HUDEP-2 (cell line): ENCODE measurements at regions not wholly inside any gene's neighbourhood (a gene's known extent, or its start where the extent isn't known, plus 50 kb on each side); places are given as distances from the start of the nearest gene placed in this dataset.
"Not testable (repeated sequence)": the region's sequence is repeated elsewhere in the genome, so short reads cannot be mapped to it uniquely, and the experiment has no call there.

Source experiments
- DNase-seq, 76 experiments: peaks; one replicate each; lab custom pipeline; 2025; ENCODE audit not compliant: unreplicated experiment in 76 of 76; lab: John Stamatoyannopoulos, UW

DNA sequence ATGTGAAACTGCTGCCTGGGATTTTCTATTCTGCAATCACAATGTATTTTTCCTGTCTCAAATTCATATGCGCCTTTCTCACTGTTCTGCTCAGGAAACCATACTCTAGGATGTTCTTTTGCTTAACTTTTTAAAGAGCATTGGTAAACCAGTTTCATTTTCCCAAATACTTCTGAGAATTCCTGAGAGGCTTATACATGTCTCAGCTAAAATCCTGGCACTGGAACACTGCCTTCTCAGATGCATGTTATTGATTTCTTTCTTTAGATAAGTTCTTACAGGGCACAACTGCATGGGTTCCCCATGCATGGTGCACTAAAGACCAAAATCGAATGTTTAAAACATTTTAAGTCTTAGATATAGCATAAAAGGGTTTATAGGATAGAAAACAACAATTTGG lies 178.3 kb upstream of the PLSCR5 start:
- DNase-seq, result no peak

DNA sequence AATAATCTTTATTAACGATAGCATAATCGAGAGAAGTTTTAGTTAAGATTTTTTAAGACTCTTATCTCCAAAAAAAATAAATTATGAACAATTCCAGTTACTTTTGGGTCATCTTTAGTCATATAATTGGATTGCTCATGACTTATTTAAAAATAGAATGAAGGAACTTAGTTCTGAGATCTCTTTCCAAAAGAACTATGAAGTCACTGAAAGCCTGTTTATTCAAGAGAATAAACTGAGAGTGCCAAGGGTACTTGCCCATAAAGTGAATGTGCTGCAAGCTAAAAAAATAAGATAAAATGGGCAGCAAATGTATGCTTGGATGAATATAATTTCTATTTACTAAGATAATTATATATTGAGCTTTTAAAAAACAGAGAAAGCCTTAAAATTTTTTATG lies 176.5 kb upstream of the PLSCR5 start:
- no peak for DNase-seq

DNA sequence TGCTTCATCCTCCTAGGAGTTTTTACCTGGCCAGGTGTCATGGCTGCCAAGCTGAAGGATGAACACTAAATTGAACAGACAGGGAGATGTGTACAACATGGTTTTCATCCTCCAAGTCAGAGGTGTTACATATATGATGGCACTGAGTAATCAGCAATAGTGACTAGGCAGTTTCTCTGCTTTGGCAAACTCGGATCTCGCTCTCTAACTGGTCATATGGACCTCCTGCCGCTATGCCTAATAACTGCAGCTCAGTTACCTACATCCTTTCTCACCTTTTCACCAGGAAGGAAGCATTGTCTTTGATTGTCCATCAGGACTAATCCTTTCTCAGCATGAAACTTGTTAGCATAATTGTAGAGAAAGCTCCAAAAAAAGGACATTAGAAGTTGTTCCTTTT lies 175.9 kb upstream of the PLSCR5 start:
- no peak for DNase-seq

DNA sequence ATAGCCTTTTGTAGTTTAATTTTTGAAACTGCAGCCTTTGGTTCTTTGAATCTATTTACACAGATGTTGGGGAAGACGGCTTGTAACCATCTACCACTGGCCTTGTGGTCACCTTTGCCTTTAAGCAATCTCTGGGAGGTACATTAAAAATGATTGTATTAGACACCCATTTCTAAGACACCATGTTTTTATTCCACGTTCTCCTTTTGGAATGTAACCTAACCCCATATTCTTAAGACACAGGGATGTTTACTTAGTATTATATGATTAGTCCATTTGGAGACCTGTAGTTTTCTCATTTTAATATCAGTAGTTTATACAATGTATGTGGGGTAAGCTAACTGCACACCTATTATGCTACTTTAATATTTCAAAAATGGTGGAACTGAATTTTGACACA lies 175.1 kb upstream of the PLSCR5 start:
- no peak for DNase-seq

DNA sequence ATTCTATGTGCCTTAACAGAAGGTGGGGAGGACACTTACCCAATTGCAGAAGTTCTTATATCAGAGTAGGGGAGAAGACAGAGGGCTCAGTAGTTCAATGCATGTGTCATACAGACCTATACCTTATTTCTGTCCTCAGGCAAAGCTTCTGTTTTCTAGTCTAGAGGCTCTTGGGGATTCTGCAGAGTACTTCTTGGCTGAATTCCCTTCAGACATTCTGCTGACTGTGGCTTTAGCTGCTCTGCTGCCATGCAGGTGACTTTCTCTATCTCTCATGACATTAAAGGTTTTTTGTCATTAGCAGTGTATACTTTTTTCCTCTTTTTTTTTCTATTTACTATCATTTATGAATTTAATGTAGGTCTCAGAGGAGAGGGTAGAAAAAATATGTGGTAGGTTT lies 172.8 kb upstream of the PLSCR5 start:
- no peak for DNase-seq

DNA sequence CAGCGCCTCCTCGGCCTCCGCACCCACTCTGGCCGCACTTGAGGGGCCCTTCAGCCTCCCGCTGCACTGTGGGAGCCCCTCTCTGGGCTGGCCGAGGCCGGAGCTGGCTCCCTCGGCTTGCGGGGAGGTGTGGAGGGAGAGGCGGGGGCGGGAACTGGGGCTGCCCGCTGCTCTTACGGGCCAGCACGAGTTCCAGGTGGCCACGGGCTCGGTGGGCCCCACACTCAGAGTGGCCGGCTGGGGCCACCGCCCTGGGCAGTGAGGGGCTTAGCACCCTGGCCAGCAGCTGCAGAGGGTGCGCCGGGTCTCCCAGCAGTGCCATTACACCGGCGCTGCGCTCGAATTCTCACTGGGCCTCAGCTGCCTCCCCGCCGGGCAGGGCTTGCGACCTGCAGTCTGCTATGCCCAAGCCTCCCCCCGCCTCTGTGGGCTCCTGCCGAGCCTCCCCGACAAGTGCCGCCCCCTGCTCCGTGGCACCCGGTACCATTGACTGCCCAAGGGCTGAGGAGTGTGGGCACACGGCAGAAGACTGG lies 167.1 kb upstream of the PLSCR5 start:
- no peak for DNase-seq

DNA sequence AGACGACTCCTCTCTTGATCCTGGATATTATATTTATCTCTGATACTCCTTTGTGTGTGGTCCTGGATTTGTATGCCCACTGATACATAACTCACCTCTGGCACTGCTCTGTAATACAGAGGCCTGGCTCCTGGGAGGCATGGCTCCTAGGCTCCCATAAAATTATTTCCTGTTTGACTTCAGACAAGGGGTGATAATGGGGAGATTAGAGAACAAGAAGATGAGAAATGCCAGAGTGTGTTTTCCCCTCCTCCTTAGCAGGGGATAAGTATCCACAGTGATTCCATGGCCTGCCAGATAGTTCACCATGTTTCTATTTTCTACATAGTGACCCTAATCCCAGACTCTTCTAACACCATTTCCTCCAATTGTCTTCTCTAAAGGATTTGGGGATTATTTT lies 165.7 kb upstream of the PLSCR5 start:
- no peak for DNase-seq

DNA sequence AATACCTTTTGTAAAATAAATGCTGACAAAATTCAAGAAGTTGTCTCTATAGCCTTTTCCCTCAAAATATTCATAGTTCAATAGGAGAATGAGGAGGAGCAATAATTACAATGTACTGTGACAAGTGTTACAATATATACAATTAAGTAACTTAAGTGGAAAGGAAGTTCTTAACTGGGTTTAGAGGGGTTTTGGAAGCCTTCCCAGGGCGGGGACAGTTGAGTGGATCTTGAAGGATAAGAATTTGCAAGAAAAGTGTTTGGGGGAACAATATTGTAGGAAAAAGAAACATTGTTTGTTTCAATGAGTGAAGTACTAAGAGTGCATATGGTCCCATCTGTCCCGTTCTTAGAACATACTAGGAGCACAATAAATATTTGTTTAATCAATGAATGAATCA lies 165.2 kb upstream of the PLSCR5 start:
- no peak for DNase-seq

DNA sequence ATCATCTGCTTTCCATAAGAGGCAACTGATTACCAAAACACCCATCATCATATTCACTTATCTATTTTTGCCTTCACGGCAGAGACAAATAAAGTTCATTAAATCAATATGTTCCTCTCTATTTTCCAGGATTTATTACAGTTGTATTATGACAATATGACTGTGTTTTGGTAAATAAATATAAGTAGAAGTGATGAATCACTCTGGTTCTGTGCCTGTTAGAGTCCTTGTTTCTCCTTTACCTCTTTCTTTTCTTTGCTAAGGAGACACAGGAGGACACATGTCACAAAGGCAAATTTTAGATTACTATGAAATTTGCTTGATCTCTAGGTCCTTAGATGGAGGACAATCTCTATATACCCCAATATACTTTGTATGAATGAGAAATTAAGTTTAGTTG lies 152.6 kb upstream of the PLSCR5 start:
- no peak for DNase-seq

DNA sequence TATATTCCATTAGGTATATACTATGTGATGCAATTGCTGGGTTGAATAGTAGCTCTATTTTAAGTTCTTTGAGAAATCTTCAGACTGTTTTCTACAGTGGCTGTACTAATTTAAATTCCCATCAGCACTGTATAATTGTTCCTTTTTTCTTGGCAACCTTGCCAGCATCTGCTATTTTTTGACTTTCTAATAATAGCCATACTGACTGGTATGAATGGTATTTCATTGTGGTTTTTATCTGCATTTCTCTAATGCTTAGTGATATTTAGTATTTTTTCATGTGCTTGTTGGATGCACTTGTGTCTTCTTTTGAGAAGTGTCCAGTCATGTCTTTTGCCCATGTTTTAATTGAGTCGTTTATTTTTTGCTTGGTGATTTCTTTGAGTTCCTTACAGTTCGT lies 145.1 kb upstream of the PLSCR5 start:
- no peak for DNase-seq

DNA sequence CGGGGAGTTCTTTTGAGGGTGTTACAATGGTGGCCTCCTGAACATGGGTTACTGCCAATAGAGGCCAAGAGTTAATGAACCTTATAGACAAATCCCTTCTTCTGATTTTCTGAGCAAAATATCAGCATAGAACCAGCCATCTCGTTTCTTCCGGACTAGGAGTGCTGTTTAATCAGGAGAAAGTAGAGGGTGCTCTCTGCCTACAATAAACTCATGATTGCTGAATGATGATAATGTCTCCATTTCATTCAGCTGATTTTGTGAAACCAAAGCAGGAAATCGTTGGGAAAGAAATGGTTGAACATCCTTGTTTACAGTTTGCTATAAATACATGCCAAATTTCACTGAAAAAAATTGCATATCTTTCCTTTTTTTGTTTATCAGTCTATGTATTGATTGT lies 142.8 kb upstream of the PLSCR5 start:
- DNase-seq, result no peak

DNA sequence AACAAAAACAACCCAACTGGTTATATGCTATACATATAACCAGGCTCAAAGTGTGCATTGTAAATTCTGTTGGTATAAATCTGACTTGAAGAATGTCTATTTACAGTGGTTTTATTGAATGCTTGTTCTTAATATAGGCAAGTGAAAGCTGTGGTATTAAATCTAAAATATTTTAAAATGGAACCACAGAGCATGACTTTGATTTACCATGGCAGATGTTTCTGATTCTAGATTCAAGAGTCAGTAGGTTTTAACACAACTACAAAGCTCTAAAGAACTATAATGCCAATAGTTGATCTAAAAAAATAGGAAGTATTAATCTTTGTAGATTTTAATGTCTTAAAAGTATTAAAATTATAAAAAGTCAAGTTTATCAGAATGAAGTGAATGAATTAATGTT lies 141.9 kb upstream of the PLSCR5 start:
- DNase-seq, result no peak

DNA sequence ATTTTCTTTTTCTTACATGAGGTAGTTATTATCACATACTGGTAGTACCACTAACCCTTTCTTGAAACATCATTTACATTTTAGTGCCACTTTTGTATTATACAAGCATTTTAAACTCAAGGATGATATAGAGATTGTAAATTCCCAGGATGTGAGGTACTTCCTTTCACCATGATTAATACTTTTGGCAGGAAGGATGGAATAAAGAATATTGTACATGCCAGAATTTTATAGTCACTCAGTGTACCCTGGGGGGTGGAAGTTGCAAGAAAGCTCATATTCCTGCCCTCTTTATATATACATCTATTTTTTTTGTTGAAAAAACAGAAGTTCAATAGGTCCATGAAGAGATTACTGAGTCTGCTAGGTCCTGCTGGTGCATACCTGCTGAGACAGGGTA lies 141.0 kb upstream of the PLSCR5 start:
- DNase-seq, result no peak

DNA sequence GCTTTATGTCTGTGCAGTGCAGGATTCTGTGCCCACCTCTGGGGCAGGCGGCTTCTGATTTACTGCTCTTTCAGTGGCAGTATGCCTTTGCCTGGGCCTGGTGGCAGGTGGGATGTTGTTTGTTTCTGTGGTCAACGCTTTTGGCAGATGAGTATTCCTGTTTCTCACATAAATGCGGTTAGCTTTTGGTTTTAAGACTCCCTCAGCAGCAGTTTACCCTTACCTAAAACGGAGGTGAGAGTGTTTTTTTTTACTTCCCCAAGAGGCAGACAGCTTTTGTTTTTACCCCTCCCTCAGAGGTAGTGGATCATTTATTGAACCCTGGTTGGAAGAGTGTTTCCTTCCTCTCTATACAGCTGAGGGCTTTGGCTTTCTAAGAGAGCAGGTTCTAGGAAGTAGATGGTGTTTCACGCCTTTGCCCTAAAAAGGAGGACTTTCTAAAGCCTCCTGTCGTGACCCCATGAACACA lies 134.1 kb upstream of the PLSCR5 start:
- no peak for DNase-seq

DNA sequence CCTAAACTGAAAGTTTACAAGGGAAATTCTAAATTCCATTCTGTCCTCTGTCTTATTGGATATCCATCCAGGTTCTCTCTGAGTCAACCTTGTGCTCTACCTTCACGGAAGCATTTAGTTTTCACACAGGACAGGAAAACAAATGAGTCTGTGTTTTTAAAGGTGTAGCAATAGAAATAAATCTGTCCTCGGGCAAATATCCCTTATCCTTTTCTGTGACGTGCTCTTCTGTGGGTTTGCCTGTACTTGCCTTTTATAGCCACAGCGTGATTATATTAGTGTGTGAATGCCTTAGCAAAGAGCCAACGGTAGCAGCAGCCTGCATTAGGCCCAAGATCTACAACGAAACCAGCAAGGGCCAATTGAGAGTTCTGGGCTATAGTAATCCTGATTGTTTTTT lies 127.2 kb upstream of the PLSCR5 start:
- no peak for DNase-seq

DNA sequence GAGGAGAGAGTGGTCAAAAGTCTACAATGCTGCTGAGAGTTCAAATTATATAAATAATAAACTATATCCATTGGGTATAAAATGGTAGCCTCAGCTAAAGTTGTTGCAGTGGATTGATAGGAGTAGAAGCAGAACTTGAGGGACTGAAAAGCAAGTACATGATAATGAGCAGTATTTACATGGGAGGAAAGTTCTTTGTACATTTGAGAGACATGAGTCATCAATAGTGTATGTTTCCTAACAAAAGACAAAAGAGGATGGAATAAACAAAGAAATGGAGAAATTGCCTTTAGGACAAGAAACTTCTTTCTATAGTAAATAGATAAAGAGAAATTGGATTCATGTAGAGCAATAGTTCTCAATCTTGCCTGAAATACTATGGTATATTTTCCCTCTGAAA lies 110.0 kb upstream of the PLSCR5 start:
- DNase-seq, result no peak

DNA sequence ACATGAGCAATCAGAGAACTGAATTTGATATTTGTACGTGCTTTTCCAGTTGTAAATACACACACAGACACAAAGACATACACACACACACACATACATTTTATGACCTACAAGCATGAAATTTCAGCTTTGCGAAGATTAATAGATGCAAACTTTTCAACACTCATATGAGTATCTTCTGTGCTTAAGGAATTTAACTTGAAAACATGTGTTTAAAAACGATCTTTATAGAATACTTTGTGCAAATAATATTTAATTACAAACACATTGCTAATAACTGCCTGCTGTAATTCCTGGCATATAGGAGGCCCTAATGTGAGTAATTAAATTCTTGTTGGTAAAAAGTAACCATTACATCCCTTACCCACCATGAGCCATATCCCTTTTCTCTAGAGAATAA lies 107.7 kb upstream of the PLSCR5 start:
- DNase-seq, result no peak

DNA sequence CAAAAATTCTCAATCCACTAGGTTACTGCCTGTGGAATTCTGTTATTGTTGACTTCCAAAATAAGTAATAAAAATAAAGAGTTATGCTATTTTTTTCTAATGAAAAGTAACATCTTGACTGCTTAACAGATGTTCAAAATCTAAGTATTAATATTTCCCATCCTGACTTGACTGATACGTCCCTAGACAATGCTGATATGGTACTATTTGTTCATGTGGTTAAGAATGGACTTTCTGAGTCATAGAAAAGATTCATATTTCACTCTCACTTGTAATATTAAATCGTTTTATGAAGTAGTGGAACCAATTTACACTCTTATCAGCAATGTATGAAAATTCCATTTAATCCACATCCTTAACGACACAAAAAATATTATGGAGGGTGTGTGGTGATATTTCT lies 104.8 kb upstream of the PLSCR5 start:
- DNase-seq, result no peak

DNA sequence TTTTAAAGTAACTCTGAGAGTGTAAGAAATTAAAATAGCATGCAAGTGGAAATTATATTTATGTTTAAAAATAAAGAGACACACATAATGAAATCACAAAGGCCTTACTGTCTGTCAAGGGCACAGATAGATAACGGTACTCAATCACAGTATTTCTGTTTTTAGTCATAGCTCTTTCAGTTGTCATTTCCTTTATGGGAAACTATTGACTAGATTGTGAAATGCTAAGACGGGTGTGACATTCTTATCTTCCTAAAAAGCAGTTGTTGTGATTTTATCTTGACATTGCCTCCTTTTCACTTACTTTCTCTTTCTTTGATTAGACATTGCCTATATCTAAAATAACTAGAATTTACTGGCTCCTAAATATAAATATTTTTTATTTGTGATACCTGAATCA lies 100.1 kb upstream of the PLSCR5 start:
- DNase-seq, result no peak

DNA sequence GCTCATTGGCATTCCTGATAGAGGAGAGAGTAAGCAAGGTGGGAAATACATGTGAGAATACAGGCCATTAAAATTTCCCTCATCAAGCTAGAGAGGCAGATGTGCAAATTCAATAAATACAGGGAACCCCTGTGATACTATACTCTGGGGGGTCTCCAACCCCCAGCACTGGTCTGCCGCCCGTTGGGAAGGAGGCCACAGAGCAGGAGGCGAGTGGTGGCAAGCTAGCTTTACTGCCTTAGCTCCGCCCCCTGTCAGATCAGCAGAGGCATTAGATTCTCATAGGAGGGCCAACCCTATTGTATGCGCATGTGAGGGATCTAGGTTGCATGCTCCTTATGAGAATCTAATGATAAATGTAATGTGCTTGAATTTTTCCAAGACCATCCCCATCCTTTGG lies 97.1 kb upstream of the PLSCR5 start:
- no peak for DNase-seq

DNA sequence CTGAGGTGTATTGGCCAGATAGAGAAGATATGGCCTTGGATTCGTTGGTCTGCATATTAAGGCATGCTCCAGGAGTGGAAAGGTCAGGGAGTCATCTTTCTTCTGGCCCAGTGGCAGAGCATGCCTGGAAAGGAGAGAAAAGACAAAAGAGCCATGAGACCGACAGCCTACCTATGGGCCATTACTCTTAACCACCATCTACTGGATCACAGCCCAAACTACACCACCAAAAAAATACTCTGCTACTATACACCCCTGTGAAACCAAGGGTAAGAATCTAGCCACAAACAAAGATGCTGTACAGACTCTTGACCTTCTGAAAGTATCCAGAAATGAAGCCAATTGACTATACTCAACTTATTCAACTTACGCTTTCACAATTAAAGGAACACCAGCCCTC lies 96.1 kb upstream of the PLSCR5 start:
- DNase-seq, result no peak

DNA sequence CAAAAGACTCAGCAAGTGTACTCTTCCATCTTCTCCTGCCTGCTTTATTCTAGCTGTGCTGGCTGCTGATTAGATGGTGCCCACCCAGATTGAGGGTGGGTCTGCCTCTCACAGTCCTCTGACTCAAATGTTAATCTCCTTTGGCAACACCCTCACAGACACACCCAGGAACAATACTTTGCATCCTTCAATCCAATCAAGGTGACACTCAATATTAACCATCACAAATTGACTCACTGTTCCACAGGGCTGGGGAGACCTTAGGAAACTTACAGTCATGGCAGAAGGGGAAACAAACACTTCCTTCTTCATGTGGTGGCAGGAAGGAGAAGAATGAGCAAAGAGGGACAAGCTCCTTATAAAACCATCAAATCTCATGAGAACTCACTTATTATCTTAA lies 94.9 kb upstream of the PLSCR5 start:
- DNase-seq, result not testable (repeated sequence)

DNA sequence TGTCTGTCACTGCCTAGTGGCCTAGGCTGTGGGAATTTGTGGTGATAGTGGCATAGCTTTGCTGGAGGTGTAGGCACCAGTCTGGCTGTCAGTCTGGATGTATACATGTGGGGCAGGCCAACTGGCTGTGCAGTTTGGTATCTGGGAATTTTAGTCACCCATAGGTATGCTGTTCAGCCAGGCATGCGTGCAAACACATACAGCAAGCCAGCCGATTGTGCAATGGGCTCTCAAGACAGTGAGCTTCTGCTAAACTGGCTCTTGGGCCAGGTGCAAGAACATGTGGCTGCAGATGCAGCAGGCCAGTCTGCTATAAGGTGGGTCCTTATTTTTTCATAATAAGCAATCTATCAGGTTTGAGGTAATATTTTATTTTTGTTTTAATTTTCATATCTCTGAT lies 87.1 kb upstream of the PLSCR5 start:
- no peak for DNase-seq
